NCI-H510A (cell line): ENCODE measurements at regions not wholly inside any gene's neighbourhood (a gene's known extent, or its start where the extent isn't known, plus 50 kb on each side); places are given as distances from the start of the nearest gene placed in this dataset.
"Not testable (repeated sequence)": the region's sequence is repeated elsewhere in the genome, so short reads cannot be mapped to it uniquely, and the experiment has no call there.

Source experiments
- DNase-seq: peaks from one replicate; lab custom pipeline; 2025; lab: John Stamatoyannopoulos, UW

DNA sequence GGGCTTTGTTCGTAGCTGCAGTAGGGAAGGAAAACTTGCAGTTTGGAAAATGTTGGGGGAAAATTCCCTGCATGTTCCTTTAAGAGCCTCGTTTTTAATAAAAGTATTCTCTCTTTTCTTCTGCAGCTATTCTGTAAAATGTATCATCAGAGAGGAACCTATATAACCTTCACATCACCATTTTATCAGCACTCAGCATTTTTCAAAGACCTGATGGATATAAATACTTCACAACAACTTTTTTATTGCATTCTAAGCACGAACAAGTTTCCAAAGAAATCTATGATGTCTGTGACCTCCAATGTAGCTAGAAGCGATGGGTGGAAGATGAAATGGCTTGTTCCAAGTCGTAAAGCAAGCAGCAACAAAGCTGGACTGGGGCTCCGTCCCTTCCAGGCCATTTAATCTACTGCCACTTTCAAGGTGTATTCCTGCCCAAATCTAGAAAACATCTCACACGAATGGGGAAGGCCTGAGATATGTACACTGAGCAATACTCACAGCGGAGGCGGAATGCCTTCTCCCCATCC is 84.0 kb downstream of the NSUN2 start:
- DNase-seq = no peak

DNA sequence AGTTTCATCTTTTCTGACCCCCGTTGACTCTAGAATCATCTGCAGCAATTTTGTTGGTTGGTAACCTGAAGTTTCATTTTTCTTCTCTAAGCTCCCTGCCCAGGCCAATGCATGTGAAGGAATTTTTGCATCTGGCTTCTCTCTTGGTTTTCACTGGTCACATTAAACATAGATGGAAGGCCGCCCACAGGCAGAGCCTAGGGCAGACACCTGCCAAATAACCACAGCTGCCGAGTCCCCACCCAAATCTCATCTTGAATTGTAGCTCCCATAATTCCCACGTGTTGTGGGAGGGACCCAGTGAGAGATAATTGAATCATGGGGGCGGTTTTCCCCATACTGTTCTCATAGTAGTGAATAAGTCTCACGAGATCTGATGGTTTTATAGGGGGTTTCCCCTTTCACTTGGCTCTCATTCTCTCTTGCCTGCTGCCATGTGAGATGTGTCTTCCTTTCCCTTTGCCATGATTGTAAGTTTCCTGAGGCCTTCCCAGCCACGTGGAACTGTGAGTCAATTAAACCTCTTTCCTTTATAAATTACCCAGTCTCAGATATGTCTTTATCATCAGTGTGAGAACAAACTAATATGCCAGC is 84.8 kb downstream of the NSUN2 start:
- DNase-seq = not testable (repeated sequence)

DNA sequence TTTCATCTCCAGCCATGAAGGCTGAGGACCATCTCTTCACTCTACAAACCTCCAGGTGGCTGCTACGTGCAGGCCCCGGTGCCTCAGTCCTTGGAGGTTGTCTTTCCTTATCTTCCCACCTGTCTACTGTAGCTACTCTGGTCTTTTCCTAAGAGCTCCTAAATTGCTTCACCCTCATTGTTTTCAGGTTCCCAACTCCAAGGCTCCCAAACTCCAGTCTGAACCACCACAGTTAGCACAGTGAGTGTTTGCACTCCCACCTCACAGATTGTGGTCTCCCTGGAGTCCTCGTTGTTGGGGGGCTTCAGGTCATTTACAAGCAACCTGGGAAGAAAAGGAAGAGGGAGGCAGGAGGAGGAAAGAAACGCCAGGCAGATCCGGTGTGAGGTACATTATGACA is 85.3 kb downstream of the NSUN2 start:
- DNase-seq = no peak

DNA sequence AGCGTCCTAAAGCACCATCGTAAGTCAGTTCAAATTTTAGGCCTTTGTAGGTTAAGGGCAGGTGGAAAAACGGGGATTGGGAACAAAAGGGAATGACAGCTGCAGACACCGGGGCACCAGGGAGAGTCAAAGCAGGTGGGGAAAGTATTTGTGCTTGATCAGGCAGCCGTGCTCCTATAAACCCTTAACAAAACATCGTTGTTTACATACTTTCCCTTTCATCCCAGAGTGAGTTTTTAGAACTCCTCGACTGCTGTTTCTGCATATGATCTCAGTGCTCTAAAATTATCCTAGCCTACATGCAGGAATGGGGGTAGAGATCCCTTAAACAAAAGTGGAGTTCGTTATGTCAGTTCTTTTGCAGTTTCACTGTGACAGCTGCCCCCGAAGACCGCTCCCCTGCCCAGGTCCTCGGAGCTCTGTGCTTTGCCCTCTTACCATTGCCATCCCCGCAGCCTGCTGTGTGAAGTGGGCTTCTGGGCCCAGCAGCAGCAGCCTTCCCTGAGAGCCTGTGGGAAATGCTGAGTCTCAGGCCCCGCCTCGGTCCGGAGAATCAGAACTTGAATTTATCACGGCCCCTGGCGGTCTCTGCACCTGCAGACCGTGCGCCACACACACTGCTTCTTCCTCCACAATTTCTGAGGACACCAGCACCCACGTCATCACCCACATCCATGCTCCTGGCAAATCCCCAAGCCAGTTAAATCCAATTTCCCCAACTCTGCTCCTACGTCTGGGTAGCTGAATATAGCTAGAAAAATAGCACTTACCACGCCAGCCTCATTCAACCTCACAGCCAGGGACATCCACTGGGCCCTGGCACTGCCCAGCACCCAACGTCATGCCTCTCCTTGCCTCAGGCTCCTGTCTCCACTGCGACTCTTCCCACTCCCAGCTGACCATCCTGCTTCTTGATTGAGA is 86.8 kb downstream of the NSUN2 start:
- peak; percentile 33 for DNase-seq

DNA sequence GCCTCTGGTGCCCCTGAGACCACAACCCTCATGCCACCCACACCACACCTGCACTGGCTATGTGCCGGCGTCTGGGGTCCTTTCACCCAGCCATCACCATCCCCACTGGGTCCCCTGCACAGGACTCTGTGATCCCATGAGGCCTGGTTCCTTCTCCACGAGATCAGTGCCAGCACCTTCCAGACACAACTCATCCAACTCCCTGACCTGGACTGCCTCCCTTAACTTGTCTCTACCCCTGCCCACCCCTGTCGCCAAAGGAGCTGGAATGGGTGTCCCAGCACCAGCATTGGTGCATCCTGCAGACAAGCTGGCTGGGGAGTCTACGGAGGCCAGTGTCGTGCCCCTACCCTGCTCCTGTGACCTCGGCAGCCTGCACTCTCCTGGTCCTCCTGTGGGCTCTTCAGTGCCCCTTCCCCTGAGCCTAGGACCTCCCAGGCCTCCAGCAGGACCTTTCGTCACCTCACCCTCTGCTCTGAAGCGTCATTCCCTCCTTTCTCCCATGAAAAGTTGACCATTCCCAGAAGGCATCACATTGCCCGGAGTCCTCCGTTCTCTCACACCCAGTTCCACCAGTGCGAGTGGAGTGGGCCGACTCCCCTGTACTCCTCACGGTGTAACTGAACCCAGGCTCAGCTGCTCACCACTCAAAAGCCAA is 87.7 kb downstream of the NSUN2 start:
- DNase-seq = no peak

DNA sequence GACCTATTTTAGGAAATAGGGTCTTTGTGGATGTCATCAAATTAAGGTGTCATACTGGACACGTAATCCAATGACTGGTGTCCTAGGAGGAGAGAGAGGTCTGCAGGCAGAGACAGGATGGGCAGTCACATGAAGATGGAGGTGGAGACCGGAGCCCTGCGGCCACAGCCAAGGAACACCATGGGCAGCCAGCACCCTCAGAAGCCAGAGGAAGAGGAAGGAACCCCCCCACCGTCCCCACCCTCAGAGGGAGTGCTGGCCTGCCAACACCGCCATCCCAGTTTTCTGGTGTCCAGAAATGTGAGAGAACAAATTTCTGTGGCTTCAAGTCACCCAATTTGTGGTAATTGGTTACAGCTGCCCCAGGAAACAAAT is 88.3 kb downstream of the NSUN2 start:
- no peak for DNase-seq
